Frontal cortex (tissue), 3 donors: ENCODE measurements at regions not wholly inside any gene's neighbourhood (a gene's known extent, or its start where the extent isn't known, plus 50 kb on each side); places are given as distances from the start of the nearest gene placed in this dataset.

Experiments
- DNase-seq, 2 donors: peaks; one replicate each; pipeline ENCODE4 v3.0.0; 2012; ENCODE audit warnings: low spot score in 2 of 2
- FAIRE-seq: peaks from 2 replicates; lab custom pipeline; 2012; peaks lifted over from hg19 to GRCh38; lab: Jason Lieb, UNC
- donor health status: control.
- donor health status: control.
- donor health status: control.

GRCh38 chr11:130609121-130610035, 160.9 kb downstream of the ADAMTS15 start:
- no peak for DNase-seq
- FAIRE-seq = no peak

GRCh38 chr11:130611791-130612251, 163.4 kb downstream of the ADAMTS15 start:
- FAIRE-seq (no peak), DNase-seq (no peak)

GRCh38 chr11:130612291-130612851, 163.9 kb downstream of the ADAMTS15 start:
- FAIRE-seq = no peak
- no peak for DNase-seq

DNA sequence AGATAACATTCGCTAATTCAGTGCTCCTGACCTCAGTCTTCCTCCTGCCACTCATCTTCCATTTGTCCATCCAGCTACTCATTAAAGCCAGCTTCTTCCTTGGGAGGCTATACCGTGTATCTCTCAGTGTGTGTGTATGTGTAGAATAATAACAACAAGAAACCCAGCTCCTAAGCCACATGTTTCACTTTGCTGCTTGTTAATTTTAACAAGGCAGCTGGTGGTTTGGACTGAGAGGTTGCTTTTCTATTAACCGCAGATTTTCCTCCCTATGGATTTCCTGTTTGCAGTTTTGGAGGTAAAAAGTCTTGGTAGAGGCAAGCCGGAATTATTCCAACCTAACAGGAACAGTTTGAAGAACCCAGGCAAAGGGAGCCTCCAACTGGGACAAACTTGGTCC, 165.0 kb downstream of the ADAMTS15 start:
- no peak for FAIRE-seq

GRCh38 chr11:130614591-130614990, 166.1 kb downstream of the ADAMTS15 start:
- no peak for FAIRE-seq
- DNase-seq = no peak

More for the DNA sequence above, 165.0 kb downstream of the ADAMTS15 start:
- DNase-seq = no peak

- DNase-seq (no peak), FAIRE-seq (no peak)
Measured at GRCh38 chr11:130615561-130615960, 167.1 kb downstream of the ADAMTS15 start.

GRCh38 chr11:130616573-130616972, 168.1 kb downstream of the ADAMTS15 start:
- no peak for FAIRE-seq
- DNase-seq = no peak

GRCh38 chr11:130617001-130617400, 168.6 kb downstream of the ADAMTS15 start:
- FAIRE-seq (no peak), DNase-seq (no peak)

DNA sequence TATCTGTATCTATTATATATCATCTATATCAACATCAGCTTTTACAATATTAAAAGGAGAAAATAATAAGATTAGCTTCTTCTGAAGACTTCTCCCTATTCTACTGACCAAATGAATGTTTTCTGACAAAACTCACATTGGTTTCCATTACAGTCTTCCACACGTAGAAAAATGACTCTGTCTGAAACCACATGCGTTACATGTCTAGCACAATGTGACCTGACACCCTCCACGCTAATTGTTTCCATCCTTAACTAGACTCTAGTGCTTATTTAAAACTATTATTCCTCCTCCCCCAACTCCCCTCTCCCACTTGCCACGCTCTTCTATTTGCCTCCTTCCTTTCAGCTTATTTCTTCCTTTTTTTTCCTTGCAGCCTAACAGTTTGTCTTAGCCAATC, 172.1 kb downstream of the ADAMTS15 start:
- no peak for DNase-seq
- FAIRE-seq = no peak

DNA sequence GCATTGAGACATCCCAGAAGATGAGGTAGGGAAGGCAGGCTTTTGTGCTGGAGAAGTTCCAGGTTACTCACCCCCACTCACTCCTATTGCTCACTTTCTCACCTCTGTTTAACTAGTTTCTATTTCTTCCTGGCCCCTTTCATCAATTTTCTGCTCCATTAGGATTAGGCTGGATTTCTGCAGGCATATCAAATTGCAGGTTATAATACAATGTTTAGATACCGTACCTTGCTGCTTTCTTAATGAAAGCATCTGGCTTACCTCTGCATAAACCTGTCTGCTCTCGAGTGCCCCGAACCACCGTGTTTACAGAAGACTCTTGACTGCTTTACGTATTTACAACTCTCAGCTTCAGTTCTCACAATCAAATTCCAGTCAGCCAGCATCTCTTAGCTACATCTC, 173.7 kb downstream of the ADAMTS15 start:
- FAIRE-seq = no peak

DNA sequence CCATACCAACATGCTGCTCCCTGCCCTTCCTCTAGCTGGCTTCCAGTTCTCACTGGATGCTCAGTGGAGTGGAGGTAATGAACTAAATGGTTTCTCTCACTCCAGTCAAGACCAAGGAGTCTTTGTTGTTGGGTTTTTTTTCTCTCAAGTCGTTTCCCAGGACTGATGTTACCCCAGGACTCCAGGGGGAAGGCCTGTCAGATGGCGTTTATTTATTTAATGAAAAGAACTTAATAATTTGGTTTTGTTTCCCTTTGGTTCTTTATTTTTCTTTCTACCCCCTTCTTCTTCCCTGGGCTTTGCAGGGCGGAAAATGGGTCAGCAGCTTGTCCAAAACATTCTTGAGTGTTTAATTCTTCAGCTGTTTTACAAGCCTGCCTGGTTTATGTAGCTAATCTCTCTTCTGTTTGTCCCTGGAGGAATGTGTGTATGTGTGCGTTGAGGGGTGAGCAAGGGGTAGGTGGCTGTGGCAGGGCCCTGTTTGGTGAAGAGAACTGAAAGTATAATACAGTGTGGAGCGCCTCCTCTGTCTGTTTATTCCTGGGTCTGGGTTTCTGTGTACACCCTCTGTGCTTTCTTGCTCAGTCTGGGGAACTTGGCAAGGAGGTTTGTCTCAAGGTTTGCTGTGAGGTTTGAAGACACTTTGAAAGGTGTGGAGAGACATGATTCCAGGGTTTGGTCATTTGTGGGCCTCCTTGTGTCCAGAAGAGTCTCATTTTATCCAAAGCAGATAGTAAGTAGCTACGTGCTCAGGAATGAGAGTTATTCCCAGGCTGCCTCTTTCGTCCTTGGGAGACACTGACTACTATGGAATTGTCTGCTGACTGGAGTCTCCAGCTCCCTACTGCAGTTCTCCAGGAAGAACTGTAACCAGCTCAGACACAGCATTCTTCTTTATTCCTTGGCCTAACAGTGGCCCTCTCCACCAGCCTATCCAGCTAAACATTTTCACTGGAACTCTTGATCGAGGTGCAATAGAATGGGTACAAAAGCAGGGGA, 175.5 kb downstream of the ADAMTS15 start:
- FAIRE-seq (no peak), DNase-seq (no peak)

More for the DNA sequence above, 173.7 kb downstream of the ADAMTS15 start:
- DNase-seq = no peak

- FAIRE-seq = no peak
- no peak for DNase-seq
Measured at GRCh38 chr11:130624971-130625544, 176.6 kb downstream of the ADAMTS15 start.

GRCh38 chr11:130625578-130626306, 177.3 kb downstream of the ADAMTS15 start:
- FAIRE-seq (no peak), DNase-seq (no peak)

DNA sequence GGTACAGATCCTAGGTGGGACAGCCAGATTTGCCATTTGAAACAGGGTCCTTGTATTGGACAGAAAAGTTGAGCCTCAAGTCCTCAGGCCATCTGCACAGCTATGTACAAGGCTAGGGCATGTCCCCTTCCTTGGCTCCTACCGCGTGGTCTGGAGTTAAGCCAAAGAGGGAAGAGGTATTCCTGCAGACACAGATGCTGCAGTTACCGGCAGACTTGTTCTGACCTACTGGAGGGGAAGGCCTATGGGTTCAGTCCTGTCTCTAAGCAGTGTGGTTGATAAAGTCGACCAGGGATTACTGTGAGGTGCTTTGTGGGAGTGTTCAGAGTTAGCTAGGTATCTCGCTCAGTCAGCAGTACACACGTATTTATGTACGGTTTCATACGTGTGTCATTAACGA, 180.6 kb downstream of the ADAMTS15 start:
- DNase-seq (no peak), FAIRE-seq (no peak)

- FAIRE-seq (no peak), DNase-seq (no peak)
Measured at GRCh38 chr11:130631119-130631518, 182.7 kb downstream of the ADAMTS15 start.

- FAIRE-seq (no peak), DNase-seq (no peak)
Measured at GRCh38 chr11:130633466-130633865, 185.0 kb downstream of the ADAMTS15 start.

DNA sequence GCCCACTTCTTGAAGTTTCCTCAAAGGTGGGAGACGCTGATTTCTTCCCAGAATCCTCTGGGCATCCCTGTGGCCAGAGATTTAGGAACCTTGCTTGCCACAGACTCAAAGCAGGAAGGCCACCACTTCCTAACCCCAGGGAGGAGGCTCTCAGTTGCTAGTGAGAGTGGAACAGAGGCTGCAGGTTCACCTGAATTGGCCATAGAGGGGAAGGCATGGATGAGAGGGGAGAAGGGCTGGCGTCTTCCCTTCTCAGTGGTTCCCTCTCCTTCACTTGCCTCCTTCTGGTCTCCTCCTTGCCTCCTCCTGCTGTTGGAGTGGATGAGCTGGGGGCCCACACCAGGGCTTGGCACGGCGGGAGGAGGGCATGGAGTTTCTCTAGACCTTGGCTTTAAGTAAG, 185.7 kb downstream of the ADAMTS15 start:
- DNase-seq = no peak
- no peak for FAIRE-seq

- DNase-seq = no peak
- no peak for FAIRE-seq
Measured at GRCh38 chr11:130634961-130635473, 186.6 kb downstream of the ADAMTS15 start.
